ENCODE measurements at regions not wholly inside any gene's neighbourhood (a gene's known extent, or its start where the extent isn't known, plus 50 kb on each side); places are given as distances from the start of the nearest gene placed in this dataset.

GRCh38 chr11:80569832-80570231 lies 1129.0 kb upstream of the TENM4 start:
- 93 to 95% methylated on average over 2 of the region's 2 CpGs for WGBS, 2 donors
- intact Hi-C loops (cut with DNase I) = no loop called here

GRCh38 chr11:80565231-80565630 lies 1124.4 kb upstream of the TENM4 start:
- DNase-seq = no peak
- H3K27me3 ChIP-seq = no peaks in the 10 kb centered on the region
- WGBS, 2 donors = 84 to 86% methylated on average over 5 of the region's 5 CpGs
- H3K4me1 ChIP-seq = no peaks in the 10 kb centered on the region
- H3K27ac ChIP-seq = no peak overlapping the region
- H3K4me3 ChIP-seq = no peak overlapping the region
- H3K36me3 ChIP-seq = no peaks in the 10 kb centered on the region
- no peak for TF ChIP-seq POLR2A (IDR thresholded peaks at IDR 0.05)
- no peak for TF ChIP-seq EP300 (IDR thresholded peaks at IDR 0.05)
- TF ChIP-seq POLR2AphosphoS5 (IDR thresholded peaks at IDR 0.05) = no peak
- TF ChIP-seq CTCF (IDR thresholded peaks at IDR 0.05) = no peak
- intact Hi-C loops (cut with DNase I) = no loop called here
- no peaks in the 10 kb centered on the region for H3K9me3 ChIP-seq

More at GRCh38 chr11:80569832-80570231, 1129.0 kb upstream of the TENM4 start:
- Histone ChIP-seq H3K27ac (no peak overlapping the region), H3K4me1 (no peaks in the 10 kb centered on the region), H3K27me3 (no peaks in the 10 kb centered on the region), H3K36me3 (no peaks in the 10 kb centered on the region), H3K4me3 (no peak overlapping the region), H3K9me3 (no peaks in the 10 kb centered on the region)
- no peak for DNase-seq
- TF ChIP-seq EP300 (IDR thresholded peaks at IDR 0.05) = no peak
- TF ChIP-seq POLR2AphosphoS5 (IDR thresholded peaks at IDR 0.05) = no peak
- TF ChIP-seq POLR2A (IDR thresholded peaks at IDR 0.05) = no peak
- TF ChIP-seq CTCF (IDR thresholded peaks at IDR 0.05) = no peak

- no peaks in the 10 kb centered on the region for H3K36me3 ChIP-seq
- TF ChIP-seq POLR2A (IDR thresholded peaks at IDR 0.05) (no peak), POLR2AphosphoS5 (IDR thresholded peaks at IDR 0.05) (no peak), CTCF (IDR thresholded peaks at IDR 0.05) (no peak), EP300 (IDR thresholded peaks at IDR 0.05) (no peak)
- H3K4me3 ChIP-seq = no peak overlapping the region
- no peaks in the 10 kb centered on the region for H3K27me3 ChIP-seq
- no peaks in the 10 kb centered on the region for H3K4me1 ChIP-seq
- WGBS, 2 donors = 44 to 75% methylated on average over 4 of the region's 4 CpGs
- H3K9me3 ChIP-seq = no peaks in the 10 kb centered on the region
- H3K27ac ChIP-seq = no peak overlapping the region
- intact Hi-C loops (cut with DNase I) = no loop called here
- DNase-seq = no peak
These were observed 1121.8 kb upstream of the TENM4 start for GRCh38 chr11:80562523-80563125.

- no peak overlapping the region for H3K4me3 ChIP-seq
- no peaks in the 10 kb centered on the region for H3K27me3 ChIP-seq
- 89 to 91% methylated on average over 2 of the region's 2 CpGs for WGBS, 2 donors
- no peaks in the 10 kb centered on the region for H3K36me3 ChIP-seq
- H3K9me3 ChIP-seq = no peaks in the 10 kb centered on the region
- no peak overlapping the region for H3K27ac ChIP-seq
- no peak for DNase-seq
- TF ChIP-seq POLR2A (IDR thresholded peaks at IDR 0.05) (no peak), POLR2AphosphoS5 (IDR thresholded peaks at IDR 0.05) (no peak), CTCF (IDR thresholded peaks at IDR 0.05) (no peak), EP300 (IDR thresholded peaks at IDR 0.05) (no peak)
- intact Hi-C loops (cut with DNase I) = no loop called here
- no peaks in the 10 kb centered on the region for H3K4me1 ChIP-seq
These were observed 1119.1 kb upstream of the TENM4 start for GRCh38 chr11:80559942-80560341.

- Histone ChIP-seq H3K4me3 (no peak overlapping the region), H3K27me3 (no peaks in the 10 kb centered on the region), H3K9me3 (no peaks in the 10 kb centered on the region), H3K36me3 (no peaks in the 10 kb centered on the region), H3K27ac (no peak overlapping the region), H3K4me1 (no peaks in the 10 kb centered on the region)
- DNase-seq = no peak
- WGBS, 2 donors = 73 to 85% methylated on average over 2 of the region's 2 CpGs
- TF ChIP-seq POLR2AphosphoS5 (IDR thresholded peaks at IDR 0.05) (no peak), POLR2A (IDR thresholded peaks at IDR 0.05) (no peak), CTCF (IDR thresholded peaks at IDR 0.05) (no peak), EP300 (IDR thresholded peaks at IDR 0.05) (no peak)
- intact Hi-C loops (cut with DNase I) = no loop called here
These were observed 1112.7 kb upstream of the TENM4 start for GRCh38 chr11:80553565-80553964.

Measured in sigmoid colon (tissue), 6 donors.